T-helper 2 cell treated with Interferon-gamma antibody and Interleukin-4, amounts not matched to agents 100 ng/mL and 5 ng/mL, for 36 hours (primary cell): ENCODE measurements at regions not wholly inside any gene's neighbourhood (a gene's known extent, or its start where the extent isn't known, plus 50 kb on each side); places are given as distances from the start of the nearest gene placed in this dataset.
"Not testable (repeated sequence)": the region's sequence is repeated elsewhere in the genome, so short reads cannot be mapped to it uniquely, and the experiment has no call there.

Experiments
- intact Hi-C: fragments of 100-400 bp; cut with micrococcal nuclease; formaldehyde crosslinking; loops from one replicate; pipeline ENCODE4 v1.15.1; 2023

DNA sequence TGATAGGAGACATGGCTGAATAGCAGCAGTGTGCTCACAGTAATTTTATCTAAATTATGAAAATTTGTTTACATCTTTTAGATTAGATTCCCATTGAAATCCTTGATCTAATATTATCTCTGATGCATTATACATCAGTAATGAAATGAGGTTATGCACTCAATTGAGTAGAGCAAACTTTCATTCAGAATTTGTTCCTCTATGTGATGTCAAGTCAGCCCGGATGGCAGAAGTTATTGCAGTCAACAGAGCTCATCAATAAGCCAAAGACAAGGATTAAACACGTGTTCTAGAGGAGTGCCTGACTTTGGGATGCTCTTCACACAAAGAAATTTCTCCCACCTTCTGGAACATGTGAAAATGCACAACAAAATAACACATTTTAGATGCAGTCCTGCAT is 688.8 kb downstream of the TMEM121 start:
- intact Hi-C loops = no loop called here

GRCh38 chr14:106216679-106217078 is 690.3 kb downstream of the TMEM121 start:
- intact Hi-C loops = no loop called here

- intact Hi-C loops = no loop called here
Measured at GRCh38 chr14:106218174-106218573, 691.8 kb downstream of the TMEM121 start.

GRCh38 chr14:106222311-106222710 is 695.9 kb downstream of the TMEM121 start:
- intact Hi-C loops = no loop called here

- intact Hi-C loops = no loop called here
Measured at GRCh38 chr14:106222731-106223130, 696.3 kb downstream of the TMEM121 start.

- intact Hi-C loops = no loop called here
Measured at GRCh38 chr14:106227793-106228192, 701.4 kb downstream of the TMEM121 start.

DNA sequence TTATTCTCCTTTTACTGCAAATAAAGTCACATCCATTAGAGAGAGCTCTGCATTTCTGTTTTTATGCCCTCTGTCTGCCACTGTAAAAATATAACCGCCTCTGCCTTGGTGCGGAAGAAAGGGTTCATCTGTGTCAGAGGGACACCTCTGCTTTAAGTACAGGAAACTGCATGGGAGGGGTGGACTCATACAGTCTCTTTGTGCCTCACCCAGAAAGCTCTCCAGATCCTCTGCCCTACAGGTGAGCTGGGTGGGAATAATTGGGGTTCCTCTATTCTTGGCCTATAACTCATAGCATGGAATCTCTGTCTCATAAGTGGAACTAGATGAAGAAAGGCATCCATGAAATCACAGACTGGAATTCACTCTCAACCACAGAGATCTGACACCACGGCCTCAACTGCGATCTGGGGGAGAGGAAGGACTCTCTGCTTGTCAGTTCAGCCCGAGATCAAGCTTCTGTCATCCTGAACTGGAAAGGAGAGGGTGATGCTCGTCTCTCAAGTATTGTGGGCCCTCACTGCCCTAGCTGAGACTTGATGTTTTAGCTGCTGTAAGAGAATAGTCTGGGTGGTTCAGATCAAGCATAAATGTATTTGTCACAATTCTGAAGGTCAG is 702.3 kb downstream of the TMEM121 start:
- intact Hi-C loops = no loop called here

- intact Hi-C loops = no loop called here
Measured at GRCh38 chr14:106230071-106230470, 703.7 kb downstream of the TMEM121 start.

DNA sequence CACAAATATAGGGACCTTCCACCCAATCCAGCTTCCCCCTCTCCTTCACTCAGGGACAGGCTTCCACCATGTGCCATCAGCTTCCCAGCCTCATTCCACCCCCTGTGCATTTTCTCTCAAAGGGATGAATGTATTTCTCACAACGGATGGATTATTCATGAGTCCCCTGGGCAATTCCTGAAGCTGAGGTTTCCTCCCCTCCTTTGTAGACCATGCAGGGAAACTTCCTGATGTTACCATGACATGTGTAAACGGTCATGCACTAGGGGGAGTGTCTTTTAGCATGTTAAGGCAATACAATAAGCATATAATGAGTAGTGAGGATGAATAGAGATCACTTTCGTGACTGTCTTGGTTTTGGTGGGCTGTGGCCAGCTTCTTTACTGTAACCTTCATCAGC is 706.8 kb downstream of the TMEM121 start:
- intact Hi-C loops = not testable (repeated sequence)

GRCh38 chr14:106234525-106235254 is 708.3 kb downstream of the TMEM121 start:
- intact Hi-C loops = not testable (repeated sequence)

DNA sequence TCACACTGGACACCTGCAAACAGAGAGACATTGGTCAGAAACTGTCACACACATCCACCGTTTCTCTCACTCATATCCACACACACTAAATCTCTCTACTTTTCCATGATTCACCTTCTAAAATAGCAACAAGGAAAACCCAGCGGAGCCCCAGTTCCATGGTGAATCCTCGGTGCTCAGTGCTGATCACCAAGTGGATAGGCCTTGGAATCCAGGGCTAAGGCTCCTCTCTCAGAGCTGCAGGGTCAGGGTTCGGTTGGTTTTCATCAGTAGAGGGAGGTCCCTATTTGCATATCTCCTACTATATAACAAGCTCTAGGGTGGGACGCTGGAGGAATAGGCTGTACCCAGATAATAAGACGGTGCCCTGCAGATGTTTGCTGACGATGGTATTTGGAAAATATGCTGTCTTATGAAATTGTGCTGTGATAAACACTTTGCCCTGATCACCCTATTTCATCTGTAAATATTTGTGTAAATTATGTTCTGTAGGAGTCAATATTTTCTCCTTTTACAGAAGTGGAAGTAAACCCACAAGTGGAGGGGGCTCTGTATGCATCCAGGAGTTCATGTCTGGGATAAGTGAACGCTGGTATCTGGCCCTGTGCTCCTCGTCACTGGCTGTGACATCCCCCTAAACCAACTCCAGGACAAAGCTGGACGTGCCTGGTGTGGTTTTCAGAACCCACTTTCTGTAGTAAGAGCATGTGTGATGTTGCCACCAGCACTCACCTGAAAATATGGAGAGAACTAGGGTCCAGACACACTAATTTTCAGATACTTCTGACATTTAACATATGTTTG is 709.2 kb downstream of the TMEM121 start:
- intact Hi-C loops = no loop called here

GRCh38 chr14:106248321-106249192 is 722.2 kb downstream of the TMEM121 start:
- intact Hi-C loops = no loop called here

GRCh38 chr14:106253995-106254394 is 727.6 kb downstream of the TMEM121 start:
- intact Hi-C loops = not testable (repeated sequence)

DNA sequence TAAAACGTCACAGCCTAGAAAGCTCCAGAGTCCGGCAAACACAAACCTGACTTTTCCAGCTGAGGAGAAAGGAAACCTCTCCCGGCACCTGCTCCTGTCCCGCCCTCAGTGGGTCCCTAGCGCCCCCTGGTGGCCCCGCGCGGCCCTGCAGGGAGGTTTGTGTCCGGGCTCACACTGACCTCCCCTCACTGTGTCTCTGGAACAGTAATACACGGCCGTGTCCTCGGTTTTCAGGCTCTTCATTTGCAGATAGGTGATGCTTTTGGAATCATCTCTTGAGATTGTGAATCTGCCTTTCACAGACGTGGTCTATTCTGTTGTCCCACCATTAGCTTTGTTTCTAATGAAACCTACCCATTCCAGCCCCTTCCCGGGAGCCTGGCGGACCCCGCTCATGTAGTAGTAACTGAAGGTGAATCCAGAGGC is 731.2 kb downstream of the TMEM121 start:
- intact Hi-C loops = not testable (repeated sequence)

DNA sequence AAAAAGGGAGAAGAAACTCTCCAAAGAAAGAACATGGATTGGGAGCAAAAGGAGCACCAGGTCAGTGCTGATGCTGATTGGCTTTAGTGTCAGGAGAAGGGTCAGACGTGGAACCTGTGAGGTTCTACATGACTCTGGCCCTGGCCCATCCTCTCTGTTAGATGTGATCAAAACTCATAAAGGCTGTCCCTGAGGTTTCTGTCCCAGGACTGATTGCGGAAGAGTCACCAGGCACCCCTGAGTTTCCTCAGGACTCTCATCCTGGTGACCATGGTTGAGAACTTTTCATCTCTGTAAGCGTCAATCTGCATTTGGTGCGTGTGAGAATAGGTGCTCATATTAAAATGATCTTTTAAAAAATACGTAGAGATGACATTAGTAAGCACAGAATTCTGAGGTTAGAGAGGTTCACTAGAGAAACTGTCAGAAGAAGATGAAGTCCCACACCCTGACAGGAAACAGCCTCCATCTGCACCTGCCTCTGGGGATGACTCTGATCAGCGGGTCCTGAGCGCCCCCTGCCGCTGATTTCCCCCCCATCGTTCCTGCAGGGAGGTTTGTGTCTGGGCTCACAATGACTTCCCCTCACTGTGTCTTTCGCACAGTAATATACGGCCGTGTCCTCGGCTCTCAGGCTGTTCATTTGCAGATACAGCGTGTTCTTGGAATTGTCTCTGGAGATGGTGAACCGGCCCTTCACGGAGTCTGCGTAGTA is 741.8 kb downstream of the TMEM121 start:
- intact Hi-C loops = loop anchor here (1.0 kb wide), 1 partner anchor 8 kb away; no protein-coding TSS in a partner anchor

GRCh38 chr14:106269029-106269428 is 742.6 kb downstream of the TMEM121 start:
- intact Hi-C loops = no loop called here

- intact Hi-C loops = no loop called here
Measured at GRCh38 chr14:106269451-106270204, 743.2 kb downstream of the TMEM121 start.

- intact Hi-C loops = not testable (repeated sequence)
Measured at GRCh38 chr14:106270476-106271121, 744.2 kb downstream of the TMEM121 start.
